Uterus (tissue), 3 donors: ENCODE measurements at regions not wholly inside any gene's neighbourhood (a gene's known extent, or its start where the extent isn't known, plus 50 kb on each side); places are given as distances from the start of the nearest gene placed in this dataset.

Experiments used
- DNase-seq, 2 donors: peaks; one replicate each; pipeline ENCODE4 v3.0.0-alpha.2; 2019 to 2020
- H3K27ac ChIP-seq, 2 donors: fragments of 200-600 bp; sonication (generic); 1 replicate in 1 of 2; 2 replicates in 1 of 2; pipeline ENCODE4 v1.5.1; 2016 to 2018
- H3K27me3 ChIP-seq, 2 donors: fragments of 200-600 bp; sonication (generic); one replicate each; pipeline ENCODE4 v1.5.1; 2018 to 2019; ENCODE audit warnings: control low read depth in 1 of 2
- H3K36me3 ChIP-seq, 2 donors: fragments of 200-600 bp; sonication (generic); one replicate each; pipeline ENCODE4 v1.5.1; 2019; ENCODE audit warnings: control low read depth in 1 of 2
- H3K4me1 ChIP-seq, 2 donors: fragments of 200-600 bp; sonication (generic); one replicate each; pipeline ENCODE4 v1.5.1; 2018 to 2019; ENCODE audit warnings: control low read depth in 1 of 2
- H3K4me3 ChIP-seq, 2 donors: fragments of 200-600 bp; sonication (generic); 1 replicate in 1 of 2; 2 replicates in 1 of 2; pipeline ENCODE4 v1.5.1; 2018 to 2019; ENCODE audit warnings: mild to moderate bottlenecking in 1 of 2
- H3K9me3 ChIP-seq, 2 donors: fragments of 200-600 bp; sonication (generic); one replicate each; pipeline ENCODE4 v1.5.1; 2019; ENCODE audit warnings: control low read depth in 1 of 2
- POLR2A ChIP-seq, 2 donors: fragments of 450-650 bp; IDR thresholded peaks; one replicate each; pipeline ENCODE4 v1.6.1; 2016; ENCODE audit warnings: antibody characterized with exemption in 2 of 2, mild to moderate bottlenecking in 1 of 2, moderate library complexity in 1 of 2
- intact Hi-C: fragments of 100-400 bp; cut with DNase I; formaldehyde crosslinking; loops from one replicate; pipeline ENCODE4 v1.15.1; 2023; ENCODE audit warnings: low total_unique reads
- TF ChIP-seq, protein P1 (sequence below), 4 experiments: fragments of 200-600 bp in 2 of 4; fragments of 450-650 bp in 2 of 4; sonication (generic) in 2 of 4; IDR thresholded peaks; one replicate each; pipeline ENCODE4 v1.5.1; 2016 to 2019; ENCODE audit warnings: antibody characterized with exemption in 4 of 4, mild to moderate bottlenecking in 2 of 4, moderate library complexity in 1 of 4
- donor health status: DM: yes; HTN: yes; CAD: no.

DNA sequence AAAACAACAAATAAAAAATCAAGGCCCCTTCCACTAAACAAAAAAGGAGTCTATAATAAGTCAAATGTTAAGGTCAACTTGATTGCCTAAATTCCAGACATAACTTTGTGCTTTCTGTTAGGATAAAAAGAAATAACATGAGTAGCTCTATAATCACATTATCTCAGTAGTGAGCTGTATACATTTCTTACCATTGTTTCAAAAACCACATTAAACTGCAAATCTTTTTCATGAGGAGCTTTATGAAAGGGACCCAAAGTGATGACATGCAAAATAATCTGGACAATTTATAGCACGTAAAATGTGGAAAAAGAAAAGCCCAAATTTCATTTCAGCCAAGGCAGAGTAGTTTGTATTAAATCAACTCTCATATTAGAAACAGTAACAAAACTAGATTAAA lies 269.2 kb downstream of the KLF12 start:
- no peaks in the 10 kb centered on the region for H3K9me3 ChIP-seq
- H3K27me3 ChIP-seq, result no peaks in the 10 kb centered on the region
- no peak for DNase-seq
- H3K36me3 ChIP-seq, result no peaks in the 10 kb centered on the region
- no peaks in the 10 kb centered on the region for H3K4me1 ChIP-seq
- no peak for TF ChIP-seq POLR2A (IDR thresholded peaks at IDR 0.05)
- TF ChIP-seq, protein P1, sequence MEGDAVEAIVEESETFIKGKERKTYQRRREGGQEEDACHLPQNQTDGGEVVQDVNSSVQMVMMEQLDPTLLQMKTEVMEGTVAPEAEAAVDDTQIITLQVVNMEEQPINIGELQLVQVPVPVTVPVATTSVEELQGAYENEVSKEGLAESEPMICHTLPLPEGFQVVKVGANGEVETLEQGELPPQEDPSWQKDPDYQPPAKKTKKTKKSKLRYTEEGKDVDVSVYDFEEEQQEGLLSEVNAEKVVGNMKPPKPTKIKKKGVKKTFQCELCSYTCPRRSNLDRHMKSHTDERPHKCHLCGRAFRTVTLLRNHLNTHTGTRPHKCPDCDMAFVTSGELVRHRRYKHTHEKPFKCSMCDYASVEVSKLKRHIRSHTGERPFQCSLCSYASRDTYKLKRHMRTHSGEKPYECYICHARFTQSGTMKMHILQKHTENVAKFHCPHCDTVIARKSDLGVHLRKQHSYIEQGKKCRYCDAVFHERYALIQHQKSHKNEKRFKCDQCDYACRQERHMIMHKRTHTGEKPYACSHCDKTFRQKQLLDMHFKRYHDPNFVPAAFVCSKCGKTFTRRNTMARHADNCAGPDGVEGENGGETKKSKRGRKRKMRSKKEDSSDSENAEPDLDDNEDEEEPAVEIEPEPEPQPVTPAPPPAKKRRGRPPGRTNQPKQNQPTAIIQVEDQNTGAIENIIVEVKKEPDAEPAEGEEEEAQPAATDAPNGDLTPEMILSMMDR (IDR thresholded peaks at IDR 0.05), result no peak
- no peak overlapping the region for H3K27ac ChIP-seq
- intact Hi-C loops, result no loop called here
- no peak overlapping the region for H3K4me3 ChIP-seq

DNA sequence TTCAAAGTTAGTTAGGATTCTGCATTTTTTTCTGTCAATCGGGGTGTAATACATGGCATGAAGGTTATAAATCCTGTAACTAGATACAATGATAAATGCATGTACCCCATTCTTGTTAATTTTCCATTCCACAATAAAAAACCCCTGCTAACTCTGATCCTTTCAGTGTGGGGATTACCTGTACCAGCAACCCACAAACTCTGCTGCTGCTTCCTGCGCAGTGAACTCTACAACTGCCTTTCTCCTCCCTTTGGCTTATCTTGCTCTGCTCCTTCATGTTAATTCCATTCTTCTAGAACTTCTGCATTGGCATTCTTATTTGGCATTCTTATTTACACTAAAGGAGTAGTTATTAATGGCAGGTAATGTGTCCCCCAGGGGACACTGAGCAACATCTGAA lies 273.1 kb downstream of the KLF12 start:
- Histone ChIP-seq H3K27ac (no peak overlapping the region), H3K4me1 (no peaks in the 10 kb centered on the region), H3K4me3 (no peak overlapping the region), H3K27me3 (no peaks in the 10 kb centered on the region), H3K9me3 (no peaks in the 10 kb centered on the region), H3K36me3 (no peaks in the 10 kb centered on the region)
- DNase-seq, result no peak
- intact Hi-C loops, result no loop called here
- TF ChIP-seq, protein P1 (IDR thresholded peaks at IDR 0.05), result no peak
- no peak for TF ChIP-seq POLR2A (IDR thresholded peaks at IDR 0.05)

DNA sequence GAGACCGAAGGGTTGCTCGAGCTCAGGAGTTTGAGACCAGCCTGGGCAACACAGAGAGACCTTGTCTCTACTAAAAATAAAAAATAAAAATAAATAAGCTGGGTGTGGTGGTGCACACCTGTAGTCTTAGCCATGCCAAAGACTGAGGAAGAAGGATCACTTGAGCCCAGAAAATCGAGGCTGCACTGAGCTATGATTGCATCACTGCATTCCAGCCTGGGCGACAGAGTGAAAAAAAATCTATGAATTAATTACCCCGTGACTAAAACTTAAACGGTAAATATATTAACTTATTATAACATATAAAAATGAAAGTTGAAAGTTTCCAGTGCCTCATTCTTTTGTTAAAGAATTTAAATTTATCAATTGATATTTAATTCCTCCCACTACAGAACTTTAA lies 273.7 kb downstream of the KLF12 start:
- DNase-seq, result no peak
- no peak for TF ChIP-seq POLR2A (IDR thresholded peaks at IDR 0.05)
- TF ChIP-seq, protein P1 (IDR thresholded peaks at IDR 0.05), result no peak
- no peaks in the 10 kb centered on the region for H3K9me3 ChIP-seq
- H3K27ac ChIP-seq, result no peak overlapping the region
- H3K4me3 ChIP-seq, result no peak overlapping the region
- H3K36me3 ChIP-seq, result no peaks in the 10 kb centered on the region
- intact Hi-C loops, result no loop called here
- no peaks in the 10 kb centered on the region for H3K4me1 ChIP-seq
- no peaks in the 10 kb centered on the region for H3K27me3 ChIP-seq

DNA sequence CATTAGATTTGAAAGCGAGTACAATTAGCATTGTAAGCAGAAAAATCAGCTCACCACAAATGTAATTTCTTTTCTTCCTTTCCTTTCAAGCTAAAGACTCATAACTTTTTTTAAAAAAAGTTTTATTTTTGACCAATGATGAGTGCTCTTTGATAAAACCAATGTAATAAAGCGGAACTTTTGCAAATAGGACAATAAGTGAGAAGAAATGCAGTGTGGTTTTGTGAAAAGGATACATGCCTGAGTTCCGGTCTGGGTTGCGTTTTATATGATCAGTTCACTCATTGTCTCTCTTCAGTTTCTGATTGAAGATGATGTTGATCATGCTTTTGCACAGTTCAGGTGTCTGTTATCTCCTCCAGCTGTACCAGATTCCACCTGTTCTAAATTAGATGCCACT lies 274.4 kb downstream of the KLF12 start:
- Histone ChIP-seq H3K27me3 (no peaks in the 10 kb centered on the region), H3K36me3 (no peaks in the 10 kb centered on the region), H3K4me1 (no peaks in the 10 kb centered on the region), H3K9me3 (no peaks in the 10 kb centered on the region), H3K27ac (no peak overlapping the region), H3K4me3 (no peak overlapping the region)
- no peak for DNase-seq
- TF ChIP-seq, protein P1 (IDR thresholded peaks at IDR 0.05), result no peak
- TF ChIP-seq POLR2A (IDR thresholded peaks at IDR 0.05), result no peak
- intact Hi-C loops, result no loop called here

DNA sequence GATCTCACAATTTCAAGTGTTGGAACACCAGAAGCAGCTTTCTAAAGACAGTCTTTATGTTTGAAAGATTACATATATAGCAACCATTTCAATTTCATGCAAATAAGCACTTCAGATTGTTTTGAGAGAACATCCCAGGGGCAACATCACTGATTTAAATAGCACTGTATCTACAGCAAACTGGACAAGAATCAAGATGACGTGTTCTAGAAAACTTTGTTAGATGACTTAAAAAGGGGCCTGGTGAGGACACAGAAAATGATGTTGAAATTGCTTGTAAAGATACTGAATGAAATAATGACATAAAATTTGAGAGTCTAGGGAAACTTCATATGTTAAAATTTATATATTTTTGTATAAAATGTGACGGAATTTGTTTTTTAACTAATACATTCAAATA lies 277.1 kb downstream of the KLF12 start:
- Histone ChIP-seq H3K9me3 (no peaks in the 10 kb centered on the region), H3K27me3 (no peaks in the 10 kb centered on the region), H3K4me1 (no peaks in the 10 kb centered on the region), H3K4me3 (no peak overlapping the region), H3K36me3 (no peaks in the 10 kb centered on the region), H3K27ac (no peak overlapping the region)
- DNase-seq, result no peak
- TF ChIP-seq, protein P1 (IDR thresholded peaks at IDR 0.05), result no peak
- no peak for TF ChIP-seq POLR2A (IDR thresholded peaks at IDR 0.05)
- intact Hi-C loops, result no loop called here
